CD14-positive monocyte (primary cell): ENCODE measurements at regions not wholly inside any gene's neighbourhood (a gene's known extent, or its start where the extent isn't known, plus 50 kb on each side); places are given as distances from the start of the nearest gene placed in this dataset.

Experiments
- DNase-seq, 3 donors: peaks; one replicate each; pipeline ENCODE4 v3.0.0-alpha.2; 2011 to 2022
- H2AFZ ChIP-seq: 2 replicates; pipeline ENCODE4 v1.6.0; 2012; ENCODE audit warnings: mild to moderate bottlenecking, low read depth, low read length, inconsistent platforms; ENCODE audit not compliant: insufficient read depth, poor library complexity, severe bottlenecking
- H3K27ac ChIP-seq, 2 donors: 1 replicate in 1 of 2; 2 replicates in 1 of 2; pipeline ENCODE4 v1.5.1; 2012 to 2013; ENCODE audit warnings: low read length in 2 of 2, control low read depth in 1 of 2, inconsistent platforms in 1 of 2, low read depth in 1 of 2, mild to moderate bottlenecking in 1 of 2
- H3K27me3 ChIP-seq, 2 donors: one replicate each; pipeline versions ENCODE4 v1.6.0 to v1.6.1; 2011 to 2013; ENCODE audit warnings: low read length in 2 of 2; ENCODE audit not compliant: control insufficient read depth in 2 of 2, insufficient read depth in 2 of 2
- H3K36me3 ChIP-seq, 2 donors: replicated peaks in 1 of 2; 1 replicate in 1 of 2; 2 replicates in 1 of 2; pipeline versions ENCODE4 v1.5.1 to v1.6.1; 2012 to 2013; ENCODE audit warnings: low read length in 2 of 2, control low read depth in 1 of 2, inconsistent platforms in 1 of 2, mild to moderate bottlenecking in 1 of 2; ENCODE audit not compliant: insufficient read depth in 2 of 2, control insufficient read depth in 1 of 2
- H3K4me1 ChIP-seq, 2 donors: 1 replicate in 1 of 2; 2 replicates in 1 of 2; pipeline versions ENCODE4 v1.5.1 to v1.6.1; 2012 to 2013; ENCODE audit warnings: low read length in 2 of 2, control low read depth in 1 of 2, inconsistent platforms in 1 of 2, mild to moderate bottlenecking in 1 of 2, moderate library complexity in 1 of 2; ENCODE audit not compliant: insufficient read depth in 2 of 2, control insufficient read depth in 1 of 2
- H3K4me2 ChIP-seq: replicated peaks from 2 replicates; pipeline ENCODE3; 2012; ENCODE audit warnings: low read length, moderate library complexity, mild to moderate bottlenecking; ENCODE audit not compliant: poor library complexity, severe bottlenecking; ENCODE audit errors: extremely low read depth
- H3K4me3 ChIP-seq, 3 experiments: fragments of 200-600 bp in 1 of 3; sonication (generic) in 1 of 3; replicated peaks in 1 of 3; 1 replicate in 2 of 3; 2 replicates in 1 of 3; pipeline ENCODE4 v1.5.1; 2011 to 2013; ENCODE audit warnings: low read length in 3 of 3, mild to moderate bottlenecking in 3 of 3, control low read depth in 2 of 3, low read depth in 2 of 3, inconsistent platforms in 1 of 3, moderate library complexity in 1 of 3
- H3K79me2 ChIP-seq: 2 replicates; pipeline ENCODE4 v1.6.0; 2012; ENCODE audit warnings: mild to moderate bottlenecking, control low read depth, inconsistent platforms, low read length, moderate library complexity; ENCODE audit not compliant: insufficient read depth
- H3K9ac ChIP-seq: 2 replicates; pipeline ENCODE4 v1.6.0; 2017; ENCODE audit warnings: low read length, mild to moderate bottlenecking; ENCODE audit not compliant: insufficient read depth, poor library complexity, severe bottlenecking
- H3K9me3 ChIP-seq, 2 donors: replicated peaks in 1 of 2; 1 replicate in 1 of 2; 2 replicates in 1 of 2; pipeline versions ENCODE4 v1.5.1 to v1.6.1; 2012 to 2013; ENCODE audit warnings: low read length in 2 of 2, control low read depth in 1 of 2; ENCODE audit not compliant: control insufficient read depth in 1 of 2, insufficient read depth in 1 of 2
- H4K20me1 ChIP-seq: 2 replicates; pipeline ENCODE4 v1.6.0; 2012; ENCODE audit warnings: mild to moderate bottlenecking, low read length, control low read depth, moderate library complexity; ENCODE audit not compliant: insufficient read depth
- H3K27ac Mint-ChIP-seq, 7 donors: one replicate each; pipeline ENCODE4 v1.8.0; 2020; ENCODE audit warnings: mild to moderate bottlenecking in 7 of 7, mixed read lengths in 7 of 7, moderate library complexity in 6 of 7, inconsistent platforms in 2 of 7
- H3K27me3 Mint-ChIP-seq, 3 donors: one replicate each; pipeline ENCODE4 v1.8.0; 2021 to 2022; ENCODE audit warnings: low read depth in 3 of 3, mild to moderate bottlenecking in 3 of 3, mixed read lengths in 3 of 3, moderate library complexity in 3 of 3, inconsistent platforms in 1 of 3
- H3K36me3 Mint-ChIP-seq, 2 donors: one replicate each; pipeline ENCODE4 v1.8.0; 2020; ENCODE audit warnings: mixed read lengths in 2 of 2, inconsistent platforms in 1 of 2, mild to moderate bottlenecking in 1 of 2
- H3K4me1 Mint-ChIP-seq: one replicate; pipeline ENCODE4 v1.8.0; 2020; ENCODE audit warnings: mild to moderate bottlenecking, mixed read lengths
- H3K4me3 Mint-ChIP-seq, 2 donors: one replicate each; pipeline ENCODE4 v1.8.0; 2020; ENCODE audit warnings: mild to moderate bottlenecking in 2 of 2, mixed read lengths in 2 of 2, moderate library complexity in 1 of 2
- H3K9me3 Mint-ChIP-seq, 7 donors: one replicate each; pipeline ENCODE4 v1.8.0; 2020 to 2022; ENCODE audit warnings: mixed read lengths in 7 of 7, mild to moderate bottlenecking in 6 of 7, moderate library complexity in 6 of 7, inconsistent platforms in 2 of 7
- WGBS: methylation state at CpG from one replicate; pipeline ENCODE4 v1.1.5; 2013; ENCODE audit warnings: missing lambda C conversion rate; ENCODE audit not compliant: insufficient coverage; 5-methylcytosine and 5-hydroxymethylcytosine counted together
- intact Hi-C, 2 donors: fragments of 100-400 bp; cut with micrococcal nuclease; formaldehyde crosslinking; loops; one replicate each; pipeline versions ENCODE4 v1.15.0 to v1.15.1; 2023
- TF ChIP-seq, protein P1 (sequence below): fragments of 200-600 bp; IDR thresholded peaks from one replicate; pipeline ENCODE4 v1.8.0; 2022; ENCODE audit warnings: antibody characterized with exemption, mild to moderate bottlenecking

DNA sequence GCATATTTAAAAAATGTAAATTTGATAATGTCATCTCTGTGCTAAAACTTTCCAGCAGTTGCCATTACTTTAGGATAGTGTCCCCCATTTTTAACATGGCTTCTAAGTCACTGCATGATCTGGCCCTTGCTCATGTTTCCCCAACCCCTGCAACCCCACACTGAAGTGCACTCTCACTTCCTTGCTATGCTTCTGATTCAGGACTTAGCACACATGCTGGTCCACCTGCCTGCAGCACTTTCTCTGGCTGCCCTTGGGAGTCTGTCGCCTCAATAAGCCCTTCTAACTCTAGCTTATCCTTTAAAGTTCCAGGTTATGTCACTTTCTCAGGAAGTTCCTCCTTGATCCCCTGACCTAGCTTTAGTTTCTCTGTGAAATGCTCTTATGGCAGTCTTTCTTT, 241.0 kb downstream of the POSTN start:
- Mint-ChIP-seq H3K27ac (no peak overlapping the region), H3K4me1 (no peaks in the 10 kb centered on the region), H3K36me3 (no peaks in the 10 kb centered on the region), H3K9me3 (peaks cover 0 to 6% (median 4%) of the 10 kb centered on the region in 7 donors), H3K4me3 (no peak overlapping the region), H3K27me3 (peaks cover 0 to 1% (median 0%) of the 10 kb centered on the region in 3 donors)
- Histone ChIP-seq H3K9ac (no peak overlapping the region), H3K9me3 (peaks cover 0 to 2% of the 10 kb centered on the region in 2 donors), H4K20me1 (no peaks in the 10 kb centered on the region), H3K27ac (no peak overlapping the region), H2AFZ (no peak overlapping the region), H3K4me2 (no peak overlapping the region), H3K4me1 (no peaks in the 10 kb centered on the region), H3K36me3 (no peaks in the 10 kb centered on the region), H3K79me2 (no peaks in the 10 kb centered on the region), H3K4me3 (no peak overlapping the region), H3K27me3 (no peaks in the 10 kb centered on the region)
- TF ChIP-seq, protein P1, sequence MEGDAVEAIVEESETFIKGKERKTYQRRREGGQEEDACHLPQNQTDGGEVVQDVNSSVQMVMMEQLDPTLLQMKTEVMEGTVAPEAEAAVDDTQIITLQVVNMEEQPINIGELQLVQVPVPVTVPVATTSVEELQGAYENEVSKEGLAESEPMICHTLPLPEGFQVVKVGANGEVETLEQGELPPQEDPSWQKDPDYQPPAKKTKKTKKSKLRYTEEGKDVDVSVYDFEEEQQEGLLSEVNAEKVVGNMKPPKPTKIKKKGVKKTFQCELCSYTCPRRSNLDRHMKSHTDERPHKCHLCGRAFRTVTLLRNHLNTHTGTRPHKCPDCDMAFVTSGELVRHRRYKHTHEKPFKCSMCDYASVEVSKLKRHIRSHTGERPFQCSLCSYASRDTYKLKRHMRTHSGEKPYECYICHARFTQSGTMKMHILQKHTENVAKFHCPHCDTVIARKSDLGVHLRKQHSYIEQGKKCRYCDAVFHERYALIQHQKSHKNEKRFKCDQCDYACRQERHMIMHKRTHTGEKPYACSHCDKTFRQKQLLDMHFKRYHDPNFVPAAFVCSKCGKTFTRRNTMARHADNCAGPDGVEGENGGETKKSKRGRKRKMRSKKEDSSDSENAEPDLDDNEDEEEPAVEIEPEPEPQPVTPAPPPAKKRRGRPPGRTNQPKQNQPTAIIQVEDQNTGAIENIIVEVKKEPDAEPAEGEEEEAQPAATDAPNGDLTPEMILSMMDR: no peak
- WGBS: 100% methylated on average over 1 of the region's 1 CpG
- DNase-seq: no peak
- intact Hi-C loops: no loop called here

DNA sequence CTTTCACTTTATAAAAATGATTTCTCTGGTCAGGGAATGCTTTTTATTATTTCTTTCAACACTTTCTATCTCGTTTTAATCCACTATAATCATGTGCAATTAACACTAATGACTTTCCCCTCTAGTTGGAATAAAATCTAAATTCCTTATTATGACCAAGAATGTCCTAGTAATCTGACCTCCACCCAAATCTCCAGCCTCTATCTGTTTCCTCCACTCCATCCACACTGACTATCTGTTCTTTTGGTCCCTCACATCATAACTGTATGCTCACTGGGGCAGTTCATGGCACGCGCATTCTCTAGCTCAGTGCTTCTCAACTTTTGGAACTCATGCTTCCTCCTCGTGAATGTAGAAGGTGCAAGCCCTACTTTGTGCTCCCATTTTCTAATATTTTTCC, 244.7 kb downstream of the POSTN start:
- Histone ChIP-seq H3K27ac (no peak overlapping the region), H3K4me3 (no peak overlapping the region), H3K9me3 (peaks cover 0 to 2% of the 10 kb centered on the region in 2 donors), H3K4me2 (no peak overlapping the region), H3K9ac (no peak overlapping the region), H3K27me3 (no peaks in the 10 kb centered on the region), H2AFZ (no peak overlapping the region), H3K4me1 (no peaks in the 10 kb centered on the region), H3K36me3 (no peaks in the 10 kb centered on the region), H4K20me1 (no peaks in the 10 kb centered on the region), H3K79me2 (no peaks in the 10 kb centered on the region)
- Mint-ChIP-seq H3K4me1 (no peaks in the 10 kb centered on the region), H3K27me3 (no peaks in the 10 kb centered on the region), H3K27ac (no peak overlapping the region), H3K36me3 (no peaks in the 10 kb centered on the region), H3K4me3 (no peak overlapping the region), H3K9me3 (peaks cover 0 to 7% (median 3%) of the 10 kb centered on the region in 7 donors)
- no peak for DNase-seq
- 100% methylated on average over 2 of the region's 4 CpGs for WGBS
- intact Hi-C loops: no loop called here
- TF ChIP-seq, protein P1: no peak
